HepG2 (cell line): ENCODE measurements at regions not wholly inside any gene's neighbourhood (a gene's known extent, or its start where the extent isn't known, plus 50 kb on each side); places are given as distances from the start of the nearest gene placed in this dataset.

Source experiments
- GATAD2A ChIP-seq: IDR thresholded peaks from 2 replicates; pipeline ENCODE4 v1.6.1; 2016
- HNRNPLL ChIP-seq: fragments of 200-400 bp; formaldehyde crosslinking; IDR thresholded peaks from 2 replicates; pipeline ENCODE4 v1.6.1; 2017; ENCODE audit warnings: mild to moderate bottlenecking, low read depth, low read length; ENCODE audit not compliant: poor library complexity, severe bottlenecking
- PRMT3 ChIP-seq: sonication (generic); formaldehyde crosslinking; IDR thresholded peaks from 2 replicates; pipeline ENCODE4 v1.8.1; 2022; ENCODE audit warnings: low read depth, mild to moderate bottlenecking, moderate library complexity, missing genetic modification reagents, borderline replicate concordance
- TBX2 ChIP-seq: sonication (generic); formaldehyde crosslinking; IDR thresholded peaks from 2 replicates; pipeline ENCODE4 v1.5.0; 2020; ENCODE audit warnings: missing genetic modification reagents, mild to moderate bottlenecking, borderline replicate concordance
- ZNF121 ChIP-seq: sonication (generic); formaldehyde crosslinking; IDR thresholded peaks from 2 replicates; pipeline ENCODE4 v1.5.0; 2020; ENCODE audit warnings: mild to moderate bottlenecking, missing genetic modification reagents
- TF ChIP-seq, protein P1 (sequence below): sonication (generic); formaldehyde crosslinking; conservative IDR thresholded peaks from 2 replicates; pipeline ENCODE4 v1.4.0; 2020; ENCODE audit warnings: missing genetic modification reagents
- TF ChIP-seq, protein P2 (sequence below): sonication (generic); formaldehyde crosslinking; IDR thresholded peaks from 2 replicates; pipeline ENCODE4 v1.4.0; 2020; ENCODE audit warnings: missing genetic modification reagents
- TF ChIP-seq, protein P3 (sequence below), 2 experiments: fragments of 450-650 bp in 1 of 2; sonication (generic) in 1 of 2; formaldehyde crosslinking; IDR thresholded peaks; 2 replicates each; pipeline versions ENCODE4 v1.5.0 to v1.8.0; 2020 to 2022; ENCODE audit warnings: mild to moderate bottlenecking in 1 of 2, missing genetic modification reagents in 1 of 2
- TF ChIP-seq, protein P4 (sequence below), 2 experiments: sonication (generic) in 1 of 2; formaldehyde crosslinking in 1 of 2; IDR thresholded peaks; 2 replicates each; pipeline versions ENCODE4 v1.4.0 to v1.6.1; 2016 to 2020; ENCODE audit warnings: borderline replicate concordance in 1 of 2, low read depth in 1 of 2, mild to moderate bottlenecking in 1 of 2, missing genetic modification reagents in 1 of 2
- TF ChIP-seq, protein P5 (sequence below): sonication (generic); formaldehyde crosslinking; IDR thresholded peaks from 2 replicates; pipeline ENCODE4 v1.4.0; 2020; ENCODE audit warnings: missing genetic modification reagents, borderline replicate concordance
- TF ChIP-seq, protein P6 (sequence below): sonication (generic); IDR thresholded peaks from 2 replicates; pipeline ENCODE4 v1.6.1; 2016; ENCODE audit warnings: low read depth, borderline replicate concordance

DNA sequence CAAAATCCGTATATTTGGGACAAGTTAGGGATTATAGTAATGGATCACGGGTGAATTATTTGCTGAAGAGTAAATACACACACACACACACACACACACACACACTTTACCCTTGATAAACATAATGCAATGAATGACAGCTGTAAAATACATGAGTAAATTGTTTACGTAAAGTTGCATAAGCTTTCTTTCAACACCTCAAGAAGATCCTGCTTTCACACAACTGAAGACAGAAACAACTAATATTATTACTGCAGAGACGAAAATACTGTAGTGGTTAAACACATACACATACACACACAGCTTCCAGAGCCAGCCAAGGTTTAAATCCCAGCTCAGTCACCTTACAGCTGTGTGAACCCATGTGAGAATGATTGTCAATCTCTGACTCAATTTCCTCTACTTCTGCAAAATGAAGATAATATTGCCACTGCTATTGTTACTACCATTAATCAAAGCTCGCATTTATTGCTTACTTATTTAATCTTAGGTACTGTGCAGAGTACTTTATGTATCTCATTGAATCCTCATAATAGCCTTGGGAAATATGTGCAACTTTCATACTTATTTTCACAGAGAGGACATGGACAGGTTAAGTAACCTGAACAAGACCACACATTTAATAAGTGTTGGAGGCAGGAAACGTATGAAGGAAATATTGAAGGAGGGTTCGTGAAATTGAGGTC lies 50.6 kb upstream of the DOK6 start (continued):
- TF ChIP-seq, protein P1, sequence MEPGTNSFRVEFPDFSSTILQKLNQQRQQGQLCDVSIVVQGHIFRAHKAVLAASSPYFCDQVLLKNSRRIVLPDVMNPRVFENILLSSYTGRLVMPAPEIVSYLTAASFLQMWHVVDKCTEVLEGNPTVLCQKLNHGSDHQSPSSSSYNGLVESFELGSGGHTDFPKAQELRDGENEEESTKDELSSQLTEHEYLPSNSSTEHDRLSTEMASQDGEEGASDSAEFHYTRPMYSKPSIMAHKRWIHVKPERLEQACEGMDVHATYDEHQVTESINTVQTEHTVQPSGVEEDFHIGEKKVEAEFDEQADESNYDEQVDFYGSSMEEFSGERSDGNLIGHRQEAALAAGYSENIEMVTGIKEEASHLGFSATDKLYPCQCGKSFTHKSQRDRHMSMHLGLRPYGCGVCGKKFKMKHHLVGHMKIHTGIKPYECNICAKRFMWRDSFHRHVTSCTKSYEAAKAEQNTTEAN (CRISPR knock-in tag), result 0 out of 2 replicates have a peak, but pooled peaks have one; percentile 44
- TF ChIP-seq, protein P2, sequence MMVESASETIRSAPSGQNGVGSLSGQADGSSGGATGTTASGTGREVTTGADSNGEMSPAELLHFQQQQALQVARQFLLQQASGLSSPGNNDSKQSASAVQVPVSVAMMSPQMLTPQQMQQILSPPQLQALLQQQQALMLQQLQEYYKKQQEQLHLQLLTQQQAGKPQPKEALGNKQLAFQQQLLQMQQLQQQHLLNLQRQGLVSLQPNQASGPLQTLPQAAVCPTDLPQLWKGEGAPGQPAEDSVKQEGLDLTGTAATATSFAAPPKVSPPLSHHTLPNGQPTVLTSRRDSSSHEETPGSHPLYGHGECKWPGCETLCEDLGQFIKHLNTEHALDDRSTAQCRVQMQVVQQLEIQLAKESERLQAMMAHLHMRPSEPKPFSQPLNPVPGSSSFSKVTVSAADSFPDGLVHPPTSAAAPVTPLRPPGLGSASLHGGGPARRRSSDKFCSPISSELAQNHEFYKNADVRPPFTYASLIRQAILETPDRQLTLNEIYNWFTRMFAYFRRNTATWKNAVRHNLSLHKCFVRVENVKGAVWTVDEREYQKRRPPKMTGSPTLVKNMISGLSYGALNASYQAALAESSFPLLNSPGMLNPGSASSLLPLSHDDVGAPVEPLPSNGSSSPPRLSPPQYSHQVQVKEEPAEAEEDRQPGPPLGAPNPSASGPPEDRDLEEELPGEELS (CRISPR knock-in tag), result peak; percentile 95
- TF ChIP-seq, protein P3, sequence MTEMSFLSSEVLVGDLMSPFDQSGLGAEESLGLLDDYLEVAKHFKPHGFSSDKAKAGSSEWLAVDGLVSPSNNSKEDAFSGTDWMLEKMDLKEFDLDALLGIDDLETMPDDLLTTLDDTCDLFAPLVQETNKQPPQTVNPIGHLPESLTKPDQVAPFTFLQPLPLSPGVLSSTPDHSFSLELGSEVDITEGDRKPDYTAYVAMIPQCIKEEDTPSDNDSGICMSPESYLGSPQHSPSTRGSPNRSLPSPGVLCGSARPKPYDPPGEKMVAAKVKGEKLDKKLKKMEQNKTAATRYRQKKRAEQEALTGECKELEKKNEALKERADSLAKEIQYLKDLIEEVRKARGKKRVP (CRISPR knock-in tag; IDR thresholded peaks at IDR 0.05), result peak in 1 of 2 experiments; percentile 94; a peak in 2 of 4 replicates
- TF ChIP-seq, protein P4, sequence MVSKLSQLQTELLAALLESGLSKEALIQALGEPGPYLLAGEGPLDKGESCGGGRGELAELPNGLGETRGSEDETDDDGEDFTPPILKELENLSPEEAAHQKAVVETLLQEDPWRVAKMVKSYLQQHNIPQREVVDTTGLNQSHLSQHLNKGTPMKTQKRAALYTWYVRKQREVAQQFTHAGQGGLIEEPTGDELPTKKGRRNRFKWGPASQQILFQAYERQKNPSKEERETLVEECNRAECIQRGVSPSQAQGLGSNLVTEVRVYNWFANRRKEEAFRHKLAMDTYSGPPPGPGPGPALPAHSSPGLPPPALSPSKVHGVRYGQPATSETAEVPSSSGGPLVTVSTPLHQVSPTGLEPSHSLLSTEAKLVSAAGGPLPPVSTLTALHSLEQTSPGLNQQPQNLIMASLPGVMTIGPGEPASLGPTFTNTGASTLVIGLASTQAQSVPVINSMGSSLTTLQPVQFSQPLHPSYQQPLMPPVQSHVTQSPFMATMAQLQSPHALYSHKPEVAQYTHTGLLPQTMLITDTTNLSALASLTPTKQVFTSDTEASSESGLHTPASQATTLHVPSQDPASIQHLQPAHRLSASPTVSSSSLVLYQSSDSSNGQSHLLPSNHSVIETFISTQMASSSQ (IDR thresholded peaks at IDR 0.05; ENCODE audit: low read depth), result peak; percentile 88
- TF ChIP-seq, protein P4 (CRISPR knock-in tag; IDR thresholded peaks at IDR 0.05; ENCODE audit: borderline replicate concordance), result peak; percentile 76; the same call in 1 of the 2 replicates
- TF ChIP-seq ZNF121 (no peak), TBX2 (peak; percentile 65; the same call in 1 of the 2 replicates), HNRNPLL (no peak), PRMT3 (CRISPR knock-in tag) (no peak), GATAD2A (CRISPR knock-in tag) (peak; percentile 93)
- TF ChIP-seq, protein P5, sequence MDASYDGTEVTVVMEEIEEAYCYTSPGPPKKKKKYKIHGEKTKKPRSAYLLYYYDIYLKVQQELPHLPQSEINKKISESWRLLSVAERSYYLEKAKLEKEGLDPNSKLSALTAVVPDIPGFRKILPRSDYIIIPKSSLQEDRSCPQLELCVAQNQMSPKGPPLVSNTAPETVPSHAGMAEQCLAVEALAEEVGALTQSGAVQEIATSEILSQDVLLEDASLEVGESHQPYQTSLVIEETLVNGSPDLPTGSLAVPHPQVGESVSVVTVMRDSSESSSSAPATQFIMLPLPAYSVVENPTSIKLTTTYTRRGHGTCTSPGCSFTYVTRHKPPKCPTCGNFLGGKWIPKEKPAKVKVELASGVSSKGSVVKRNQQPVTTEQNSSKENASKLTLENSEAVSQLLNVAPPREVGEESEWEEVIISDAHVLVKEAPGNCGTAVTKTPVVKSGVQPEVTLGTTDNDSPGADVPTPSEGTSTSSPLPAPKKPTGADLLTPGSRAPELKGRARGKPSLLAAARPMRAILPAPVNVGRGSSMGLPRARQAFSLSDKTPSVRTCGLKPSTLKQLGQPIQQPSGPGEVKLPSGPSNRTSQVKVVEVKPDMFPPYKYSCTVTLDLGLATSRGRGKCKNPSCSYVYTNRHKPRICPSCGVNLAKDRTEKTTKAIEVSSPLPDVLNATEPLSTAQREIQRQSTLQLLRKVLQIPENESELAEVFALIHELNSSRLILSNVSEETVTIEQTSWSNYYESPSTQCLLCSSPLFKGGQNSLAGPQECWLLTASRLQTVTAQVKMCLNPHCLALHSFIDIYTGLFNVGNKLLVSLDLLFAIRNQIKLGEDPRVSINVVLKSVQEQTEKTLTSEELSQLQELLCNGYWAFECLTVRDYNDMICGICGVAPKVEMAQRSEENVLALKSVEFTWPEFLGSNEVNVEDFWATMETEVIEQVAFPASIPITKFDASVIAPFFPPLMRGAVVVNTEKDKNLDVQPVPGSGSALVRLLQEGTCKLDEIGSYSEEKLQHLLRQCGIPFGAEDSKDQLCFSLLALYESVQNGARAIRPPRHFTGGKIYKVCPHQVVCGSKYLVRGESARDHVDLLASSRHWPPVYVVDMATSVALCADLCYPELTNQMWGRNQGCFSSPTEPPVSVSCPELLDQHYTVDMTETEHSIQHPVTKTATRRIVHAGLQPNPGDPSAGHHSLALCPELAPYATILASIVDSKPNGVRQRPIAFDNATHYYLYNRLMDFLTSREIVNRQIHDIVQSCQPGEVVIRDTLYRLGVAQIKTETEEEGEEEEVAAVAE (CRISPR knock-in tag), result no peak
- TF ChIP-seq, protein P6, sequence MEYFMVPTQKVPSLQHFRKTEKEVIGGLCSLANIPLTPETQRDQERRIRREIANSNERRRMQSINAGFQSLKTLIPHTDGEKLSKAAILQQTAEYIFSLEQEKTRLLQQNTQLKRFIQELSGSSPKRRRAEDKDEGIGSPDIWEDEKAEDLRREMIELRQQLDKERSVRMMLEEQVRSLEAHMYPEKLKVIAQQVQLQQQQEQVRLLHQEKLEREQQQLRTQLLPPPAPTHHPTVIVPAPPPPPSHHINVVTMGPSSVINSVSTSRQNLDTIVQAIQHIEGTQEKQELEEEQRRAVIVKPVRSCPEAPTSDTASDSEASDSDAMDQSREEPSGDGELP, result peak; percentile 76; the same call in 1 of the 2 replicates
